ENCODE measurements at regions not wholly inside any gene's neighbourhood (a gene's known extent, or its start where the extent isn't known, plus 50 kb on each side); places are given as distances from the start of the nearest gene placed in this dataset.

GRCh38 chr1:22317920-22318243 lies 133.8 kb upstream of the ZBTB40 start:
- CTCF ChIA-PET = interaction anchor here (1.1 kb wide), 1 partner anchor 30 kb away, joined by 4 read pairs; no protein-coding TSS in a partner anchor
- Mint-ChIP-seq H3K36me3 (ENCODE audit: insufficient read depth, unreplicated experiment) (no peaks in the 10 kb centered on the region), H3K4me1 (ENCODE audit: low read depth, unreplicated experiment) (no peaks in the 10 kb centered on the region), H3K4me3 (ENCODE audit: low read depth, unreplicated experiment) (no peak overlapping the region), H3K27me3 (ENCODE audit: unreplicated experiment) (peaks cover 61% of the 10 kb centered on the region), H3K9me3 (ENCODE audit: low read depth, unreplicated experiment) (no peaks in the 10 kb centered on the region), H3K27ac (ENCODE audit: unreplicated experiment) (no peak overlapping the region)
- no peak for TF ChIP-seq CTCF (IDR thresholded peaks at IDR 0.05; ENCODE audit: unreplicated experiment)
- DNase-seq = no peak
- intact Hi-C loops (cut with micrococcal nuclease; ENCODE audit: unreplicated experiment) = no loop called here
- no TSS peak for BruUV-seq (replicated peaks)

GRCh38 chr1:22318279-22318981 lies 133.2 kb upstream of the ZBTB40 start:
- TF ChIP-seq CTCF (IDR thresholded peaks at IDR 0.05; ENCODE audit: unreplicated experiment) = no peak
- CTCF ChIA-PET = no interaction called here
- intact Hi-C loops (cut with micrococcal nuclease; ENCODE audit: unreplicated experiment) = no loop called here
- Mint-ChIP-seq H3K27me3 (ENCODE audit: unreplicated experiment) (peaks cover 61% of the 10 kb centered on the region), H3K4me3 (ENCODE audit: low read depth, unreplicated experiment) (no peak overlapping the region), H3K4me1 (ENCODE audit: low read depth, unreplicated experiment) (no peaks in the 10 kb centered on the region), H3K9me3 (ENCODE audit: low read depth, unreplicated experiment) (no peaks in the 10 kb centered on the region), H3K27ac (ENCODE audit: unreplicated experiment) (no peak overlapping the region), H3K36me3 (ENCODE audit: insufficient read depth, unreplicated experiment) (no peaks in the 10 kb centered on the region)
- no peak for DNase-seq
- no TSS peak for BruUV-seq (replicated peaks)

GRCh38 chr1:22319608-22320007 lies 132.0 kb upstream of the ZBTB40 start:
- no peak overlapping the region for H3K27ac Mint-ChIP-seq (ENCODE audit: unreplicated experiment)
- CTCF ChIA-PET = no interaction called here
- no peak for TF ChIP-seq CTCF (IDR thresholded peaks at IDR 0.05; ENCODE audit: unreplicated experiment)
- H3K27me3 Mint-ChIP-seq (ENCODE audit: unreplicated experiment) = peaks cover 51% of the 10 kb centered on the region
- intact Hi-C loops (cut with micrococcal nuclease; ENCODE audit: unreplicated experiment) = no loop called here
- no peaks in the 10 kb centered on the region for H3K36me3 Mint-ChIP-seq (ENCODE audit: insufficient read depth, unreplicated experiment)
- H3K4me1 Mint-ChIP-seq (ENCODE audit: low read depth, unreplicated experiment) = no peaks in the 10 kb centered on the region
- BruUV-seq (replicated peaks) = no TSS peak
- H3K9me3 Mint-ChIP-seq (ENCODE audit: low read depth, unreplicated experiment) = no peaks in the 10 kb centered on the region
- no peak overlapping the region for H3K4me3 Mint-ChIP-seq (ENCODE audit: low read depth, unreplicated experiment)
- no peak for DNase-seq

GRCh38 chr1:22320587-22321344 lies 130.9 kb upstream of the ZBTB40 start:
- H3K4me1 Mint-ChIP-seq (ENCODE audit: low read depth, unreplicated experiment) = no peaks in the 10 kb centered on the region
- no TSS peak for BruUV-seq (replicated peaks)
- H3K36me3 Mint-ChIP-seq (ENCODE audit: insufficient read depth, unreplicated experiment) = no peaks in the 10 kb centered on the region
- CTCF ChIA-PET = interaction anchor here (0.6 kb wide), 1 partner anchor 69 kb away, joined by 3 read pairs; no protein-coding TSS in a partner anchor
- H3K4me3 Mint-ChIP-seq (ENCODE audit: low read depth, unreplicated experiment) = no peak overlapping the region
- DNase-seq = no peak
- H3K27me3 Mint-ChIP-seq (ENCODE audit: unreplicated experiment) = peaks cover 40% of the 10 kb centered on the region
- TF ChIP-seq CTCF (IDR thresholded peaks at IDR 0.05; ENCODE audit: unreplicated experiment) = no peak
- intact Hi-C loops (cut with micrococcal nuclease; ENCODE audit: unreplicated experiment) = no loop called here
- no peaks in the 10 kb centered on the region for H3K9me3 Mint-ChIP-seq (ENCODE audit: low read depth, unreplicated experiment)
- no peak overlapping the region for H3K27ac Mint-ChIP-seq (ENCODE audit: unreplicated experiment)
